ENCODE measurements at regions not wholly inside any gene's neighbourhood (a gene's known extent, or its start where the extent isn't known, plus 50 kb on each side); places are given as distances from the start of the nearest gene placed in this dataset.

- Histone ChIP-seq H3K9me3 (ENCODE audit: low read length) (no peaks in the 10 kb centered on the region), H3K27ac (ENCODE audit: low read length) (peak overlapping the region; percentile 30), H3K27me3 (ENCODE audit: low read length) (no peaks in the 10 kb centered on the region), H3K4me2 (ENCODE audit: low read length) (0 out of 2 replicates have a peak overlapping the region, but pooled peaks have one; percentile 6), H3K4me1 (ENCODE audit: insufficient read depth, low read length) (peaks cover 93% of the 10 kb centered on the region), H3K36me3 (ENCODE audit: low read depth, low read length) (no peaks in the 10 kb centered on the region), H3K4me3 (ENCODE audit: low read length) (no peak overlapping the region), H4K20me1 (ENCODE audit: low read length) (no peaks in the 10 kb centered on the region), H3F3A (ENCODE audit: low read length, unreplicated experiment) (peaks cover 14% of the 10 kb centered on the region), H3K9ac (ENCODE audit: low read length) (no peak overlapping the region), H3K79me2 (ENCODE audit: low read length) (no peaks in the 10 kb centered on the region), H2AFZ (ENCODE audit: low read length) (no peak overlapping the region), H3K9me2 (replicated peaks; ENCODE audit: low read length) (no peaks in the 10 kb centered on the region)
- no peak for TF ChIP-seq EZH2phosphoT487 (IDR thresholded peaks at IDR 0.05; ENCODE audit: borderline replicate concordance, low read length)
- TF ChIP-seq CTCF (conservative IDR thresholded peaks at IDR 0.05; ENCODE audit: low read depth, low read length) = no peak
- no peak for TF ChIP-seq EZH2 (IDR thresholded peaks at IDR 0.05; ENCODE audit: low read length, unreplicated experiment)
- POLR2A ChIA-PET (ENCODE audit: unreplicated experiment) = interaction anchor here (0.5 kb wide), 1 partner anchor 29 kb away, joined by 3 read pairs; no protein-coding TSS in a partner anchor
- DNase-seq = peak; percentile 86
- peak; percentile 32 for ATAC-seq
- no TSS peak for BruUV-seq (replicated peaks)
- intact Hi-C loops (cut with micrococcal nuclease) = loop anchor here (10.0 kb wide), 1 partner anchor 382 kb away; no protein-coding TSS in a partner anchor
- CTCF ChIA-PET = no interaction called here
Observed at GRCh38 chr12:46553266-46553665, 180.7 kb upstream of the SLC38A2 start.

- CTCF ChIA-PET = no interaction called here
- Histone ChIP-seq H3K9me3 (ENCODE audit: low read length) (no peaks in the 10 kb centered on the region), H3K4me2 (ENCODE audit: low read length) (peak overlapping the region; percentile 31), H3K36me3 (ENCODE audit: low read depth, low read length) (no peaks in the 10 kb centered on the region), H2AFZ (ENCODE audit: low read length) (peak overlapping the region; percentile 34), H3K27me3 (ENCODE audit: low read length) (no peaks in the 10 kb centered on the region), H3K27ac (ENCODE audit: low read length) (peak overlapping the region; percentile 94), H3K9me2 (replicated peaks; ENCODE audit: low read length) (no peaks in the 10 kb centered on the region), H3K9ac (ENCODE audit: low read length) (peak overlapping the region; percentile 75), H3K79me2 (ENCODE audit: low read length) (no peaks in the 10 kb centered on the region), H3K4me1 (ENCODE audit: insufficient read depth, low read length) (peaks cover 89% of the 10 kb centered on the region), H3F3A (ENCODE audit: low read length, unreplicated experiment) (no peaks in the 10 kb centered on the region), H4K20me1 (ENCODE audit: low read length) (no peaks in the 10 kb centered on the region), H3K4me3 (ENCODE audit: low read length) (no peak overlapping the region)
- no peak for ATAC-seq
- TF ChIP-seq EZH2 (IDR thresholded peaks at IDR 0.05; ENCODE audit: low read length, unreplicated experiment) = no peak
- no peak for TF ChIP-seq CTCF (conservative IDR thresholded peaks at IDR 0.05; ENCODE audit: low read depth, low read length)
- no peak for TF ChIP-seq EZH2phosphoT487 (IDR thresholded peaks at IDR 0.05; ENCODE audit: borderline replicate concordance, low read length)
- POLR2A ChIA-PET (ENCODE audit: unreplicated experiment) = interaction anchor here (0.6 kb wide), 1 partner anchor 168 kb away, joined by 3 read pairs; no protein-coding TSS in a partner anchor
- DNase-seq = no peak
- TSS peak; percentile 84 for BruUV-seq (replicated peaks)
- intact Hi-C loops (cut with micrococcal nuclease) = loop anchor here (10.0 kb wide), 1 partner anchor 384 kb away; no protein-coding TSS in a partner anchor
Observed at GRCh38 chr12:46550266-46550879, 177.8 kb upstream of the SLC38A2 start.

All from PC-3 (cell line).